GDM1 (cell line): ENCODE measurements at regions not wholly inside any gene's neighbourhood (a gene's known extent, or its start where the extent isn't known, plus 50 kb on each side); places are given as distances from the start of the nearest gene placed in this dataset.
"Not testable (repeated sequence)": the region's sequence is repeated elsewhere in the genome, so short reads cannot be mapped to it uniquely, and the experiment has no call there.

ENCODE experiments used
- DNase-seq: peaks from one replicate; lab custom pipeline; 2025; lab: John Stamatoyannopoulos, UW

- DNase-seq: no peak
Measured at GRCh38 chr5:90338712-90339372, 70.7 kb downstream of the CETN3 start.

GRCh38 chr5:90337449-90338052, 72.0 kb downstream of the CETN3 start:
- DNase-seq: no peak

GRCh38 chr5:90336752-90337151, 72.8 kb downstream of the CETN3 start:
- no peak for DNase-seq

GRCh38 chr5:90334741-90335140, 74.8 kb downstream of the CETN3 start:
- DNase-seq: no peak

GRCh38 chr5:90329911-90330310, 79.6 kb downstream of the CETN3 start:
- DNase-seq: no peak

GRCh38 chr5:90326995-90327394, 82.6 kb downstream of the CETN3 start:
- no peak for DNase-seq

- DNase-seq: no peak
Measured at GRCh38 chr5:90325093-90325492, 84.5 kb downstream of the CETN3 start.

GRCh38 chr5:90320348-90320747, 89.2 kb downstream of the CETN3 start:
- DNase-seq: not testable (repeated sequence)

GRCh38 chr5:90312027-90312426, 97.5 kb downstream of the CETN3 start:
- no peak for DNase-seq

- DNase-seq: no peak
Measured at GRCh38 chr5:90311401-90311800, 98.2 kb downstream of the CETN3 start.

- DNase-seq: no peak
Measured at GRCh38 chr5:90308787-90309585, 100.6 kb downstream of the CETN3 start.

- DNase-seq: no peak
Measured at GRCh38 chr5:90307782-90308181, 101.8 kb downstream of the CETN3 start.

GRCh38 chr5:90307322-90307721, 102.2 kb downstream of the CETN3 start:
- no peak for DNase-seq

- no peak for DNase-seq
Measured at GRCh38 chr5:90306613-90307012, 102.9 kb downstream of the CETN3 start.

- DNase-seq: no peak
Measured at GRCh38 chr5:90305041-90305720, 104.4 kb downstream of the CETN3 start.

- no peak for DNase-seq
Measured at GRCh38 chr5:90301248-90301647, 108.3 kb downstream of the CETN3 start.

GRCh38 chr5:90297045-90297764, 112.4 kb downstream of the CETN3 start:
- no peak for DNase-seq

- DNase-seq: no peak
Measured at GRCh38 chr5:90294604-90295003, 115.0 kb downstream of the CETN3 start.

- no peak for DNase-seq
Measured at GRCh38 chr5:90293931-90294330, 115.6 kb downstream of the CETN3 start.

GRCh38 chr5:90290648-90291047, 118.9 kb downstream of the CETN3 start:
- DNase-seq: no peak

GRCh38 chr5:90289837-90290236, 119.7 kb downstream of the CETN3 start:
- no peak for DNase-seq

- no peak for DNase-seq
Measured at GRCh38 chr5:90287036-90287435, 122.5 kb downstream of the CETN3 start.
